Epithelial cell of esophagus (primary cell): ENCODE measurements at regions not wholly inside any gene's neighbourhood (a gene's known extent, or its start where the extent isn't known, plus 50 kb on each side); places are given as distances from the start of the nearest gene placed in this dataset.

ENCODE experiments used
- DNase-seq: peaks from one replicate; pipeline ENCODE4 v3.0.0; 2010; ENCODE audit warnings: low read depth
- H3K4me3 ChIP-seq: 2 replicates; pipeline ENCODE4 v1.5.1; 2011; ENCODE audit warnings: mild to moderate bottlenecking, low read length, control low read depth
- CTCF ChIP-seq: IDR thresholded peaks from 2 replicates; pipeline ENCODE4 v1.5.1; 2011; ENCODE audit warnings: low read depth, mild to moderate bottlenecking, low read length, control low read depth, inconsistent platforms; ENCODE audit not compliant: insufficient read depth; ENCODE audit errors: missing control alignments

DNA sequence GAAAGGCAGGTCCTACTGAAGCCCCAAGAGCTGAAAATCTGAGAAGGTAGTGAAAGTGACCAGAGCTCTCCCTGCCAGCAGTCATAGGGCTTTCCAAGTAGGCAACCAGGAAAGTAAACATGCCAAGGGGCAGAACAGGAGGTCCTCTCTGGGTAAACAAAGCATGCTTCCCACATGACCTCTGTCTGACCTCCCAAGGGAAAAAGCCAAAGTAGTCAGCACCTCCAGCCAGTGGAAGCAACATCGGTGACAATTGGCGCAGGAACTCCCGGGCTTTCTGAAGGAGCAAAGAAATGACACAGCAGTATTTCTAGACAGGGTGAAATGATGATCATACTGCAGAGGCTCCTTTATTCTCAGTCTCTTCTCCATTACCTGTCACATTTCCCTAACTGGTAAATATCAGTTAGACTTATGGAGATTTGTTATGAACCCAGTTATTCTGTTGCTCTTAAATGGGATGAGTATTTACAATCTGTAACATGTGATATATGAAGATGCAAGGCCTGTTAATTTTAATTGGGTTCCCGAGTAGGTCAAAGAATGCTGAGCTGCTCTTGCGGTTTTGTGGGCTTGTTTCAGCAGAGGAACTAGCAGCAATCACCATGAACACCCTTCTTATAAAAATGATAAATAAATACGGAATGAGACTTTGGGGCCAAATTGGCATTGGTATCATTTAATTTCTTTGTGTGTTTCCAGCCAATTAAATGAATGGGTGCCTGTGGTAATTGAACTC lies 321.0 kb downstream of the RND3 start:
- H3K4me3 ChIP-seq = no peak overlapping the region
- TF ChIP-seq CTCF = no peak
- DNase-seq = no peak

DNA sequence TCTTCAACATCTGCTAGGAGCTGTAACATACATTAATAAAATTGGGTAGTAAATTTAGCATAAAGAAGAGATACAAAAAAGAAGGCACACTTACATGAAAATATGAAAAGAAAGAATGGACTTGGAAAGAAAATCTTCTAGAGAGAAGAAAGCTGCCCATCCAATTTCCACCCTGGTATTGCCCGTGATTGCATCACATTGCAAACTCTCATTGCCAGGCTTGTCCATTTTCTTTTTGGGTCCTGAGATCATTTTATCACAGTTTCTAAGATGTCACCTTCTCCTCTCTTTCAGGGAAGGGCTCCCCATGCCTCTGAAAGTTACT lies 321.5 kb downstream of the RND3 start:
- no peak overlapping the region for H3K4me3 ChIP-seq
- no peak for DNase-seq
- no peak for TF ChIP-seq CTCF

DNA sequence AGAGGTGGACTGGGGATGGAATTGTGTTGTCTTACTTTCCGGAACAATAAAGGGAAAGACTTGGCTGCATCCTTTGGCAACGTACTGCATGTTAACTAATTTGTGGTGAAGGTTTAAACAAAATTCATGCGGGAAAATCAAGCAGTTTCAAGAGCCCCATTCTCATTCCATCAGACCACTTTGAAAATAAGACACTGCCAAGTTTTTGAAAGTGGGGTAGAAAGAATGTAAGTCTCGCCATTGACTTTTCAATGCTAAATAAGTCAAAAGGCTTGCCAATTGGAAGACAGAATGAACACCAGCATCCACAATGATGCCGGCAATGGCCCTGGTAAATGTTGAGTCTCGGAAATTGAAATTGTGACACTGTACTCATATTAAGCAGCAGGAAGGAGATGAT lies 322.0 kb downstream of the RND3 start:
- no peak for DNase-seq
- no peak for TF ChIP-seq CTCF
- no peak overlapping the region for H3K4me3 ChIP-seq

- no peak for TF ChIP-seq CTCF
- DNase-seq = no peak
- no peak overlapping the region for H3K4me3 ChIP-seq
Observed at GRCh38 chr2:150162241-150162942, 325.1 kb downstream of the RND3 start.

- DNase-seq = no peak
- TF ChIP-seq CTCF = no peak
- H3K4me3 ChIP-seq = no peak overlapping the region
Observed at GRCh38 chr2:150160058-150160457, 327.4 kb downstream of the RND3 start.

DNA sequence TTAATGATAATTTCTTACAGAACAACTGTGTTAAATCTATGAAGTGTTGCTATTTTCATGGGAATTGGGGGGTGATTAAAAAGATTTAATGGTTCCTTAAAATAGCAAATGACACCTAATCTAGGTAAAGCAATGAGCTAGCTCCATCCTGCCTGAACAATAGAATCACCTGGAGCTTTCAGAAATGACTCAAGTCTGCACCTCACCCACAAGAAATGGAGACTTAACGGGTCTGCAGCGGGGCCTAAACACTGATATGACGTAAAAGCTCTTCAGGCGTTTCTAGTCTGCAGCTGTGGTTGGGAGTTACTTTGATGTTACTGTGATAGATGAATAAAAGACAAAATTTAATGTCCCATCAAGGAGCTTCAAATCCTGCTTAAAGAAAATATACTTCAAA lies 328.2 kb downstream of the RND3 start:
- TF ChIP-seq CTCF = no peak
- no peak for DNase-seq
- H3K4me3 ChIP-seq = no peak overlapping the region

GRCh38 chr2:150156876-150157275 lies 330.6 kb downstream of the RND3 start:
- DNase-seq = no peak
- no peak overlapping the region for H3K4me3 ChIP-seq
- TF ChIP-seq CTCF = no peak
